Fibroblast of lung (primary cell): ENCODE measurements at regions not wholly inside any gene's neighbourhood (a gene's known extent, or its start where the extent isn't known, plus 50 kb on each side); places are given as distances from the start of the nearest gene placed in this dataset.

Experiments
- DNase-seq, 2 donors: peaks; one replicate each; pipeline versions ENCODE4 v3.0.0 to v3.0.0-alpha.2; 2010; ENCODE audit warnings: low read depth in 2 of 2
- H2AFZ ChIP-seq: 2 replicates; pipeline ENCODE4 v1.5.1; 2012; ENCODE audit warnings: low read length, control low read depth, inconsistent platforms
- H3K27ac ChIP-seq: 2 replicates; pipeline ENCODE4 v1.5.1; 2011; ENCODE audit warnings: low read length, control low read depth; ENCODE audit not compliant: insufficient read depth
- H3K27me3 ChIP-seq: 2 replicates; pipeline ENCODE4 v1.5.1; 2011; ENCODE audit warnings: mild to moderate bottlenecking, low read length; ENCODE audit not compliant: control insufficient read depth, insufficient read depth
- H3K36me3 ChIP-seq: 2 replicates; pipeline ENCODE4 v1.5.1; 2011; ENCODE audit warnings: low read length; ENCODE audit not compliant: control insufficient read depth, insufficient read depth
- H3K4me1 ChIP-seq: 2 replicates; pipeline ENCODE4 v1.5.1; 2011; ENCODE audit warnings: low read length; ENCODE audit not compliant: control insufficient read depth, insufficient read depth; ENCODE audit errors: extremely low read depth
- H3K4me2 ChIP-seq: 2 replicates; pipeline ENCODE4 v1.5.1; 2011; ENCODE audit warnings: low read length, control low read depth; ENCODE audit not compliant: insufficient read depth; ENCODE audit errors: extremely low read depth
- H3K4me3 ChIP-seq, 4 experiments: fragments of 200-600 bp in 1 of 4; sonication (generic) in 1 of 4; replicated peaks in 1 of 4; 2 replicates each; pipeline ENCODE4 v1.5.1; 2011 to 2016; ENCODE audit warnings: low read length in 4 of 4, low read depth in 3 of 4, mild to moderate bottlenecking in 3 of 4, control low read depth in 2 of 4, inconsistent platforms in 1 of 4, mixed read lengths in 1 of 4; ENCODE audit not compliant: insufficient read depth in 1 of 4; ENCODE audit errors: control extremely low read depth in 1 of 4
- H3K79me2 ChIP-seq: 2 replicates; pipeline ENCODE4 v1.5.1; 2012; ENCODE audit warnings: mild to moderate bottlenecking, low read length, inconsistent platforms; ENCODE audit not compliant: control insufficient read depth, insufficient read depth
- H3K9ac ChIP-seq: 2 replicates; pipeline ENCODE4 v1.5.1; 2011; ENCODE audit warnings: mild to moderate bottlenecking, low read length, control low read depth; ENCODE audit not compliant: insufficient read depth
- H3K9me3 ChIP-seq: 2 replicates; pipeline ENCODE4 v1.5.1; 2012; ENCODE audit warnings: low read depth, low read length; ENCODE audit not compliant: control insufficient read depth, insufficient read depth
- H4K20me1 ChIP-seq: 2 replicates; pipeline ENCODE4 v1.5.1; 2011; ENCODE audit warnings: low read length; ENCODE audit not compliant: control insufficient read depth, insufficient read depth; ENCODE audit errors: extremely low read depth
- CTCF ChIP-seq, 2 donors: IDR thresholded peaks in 1 of 2; conservative IDR thresholded peaks in 1 of 2; 1 replicate in 1 of 2; 2 replicates in 1 of 2; pipeline ENCODE4 v1.5.1; 2011 to 2012; ENCODE audit warnings: low read length in 2 of 2, control low read depth in 1 of 2, inconsistent platforms in 1 of 2, low read depth in 1 of 2, mild to moderate bottlenecking in 1 of 2
- EZH2 ChIP-seq: IDR thresholded peaks from 2 replicates; pipeline ENCODE4 v1.5.1; 2012; ENCODE audit warnings: low read length, control low read depth, mild to moderate bottlenecking; ENCODE audit errors: missing control alignments

DNA sequence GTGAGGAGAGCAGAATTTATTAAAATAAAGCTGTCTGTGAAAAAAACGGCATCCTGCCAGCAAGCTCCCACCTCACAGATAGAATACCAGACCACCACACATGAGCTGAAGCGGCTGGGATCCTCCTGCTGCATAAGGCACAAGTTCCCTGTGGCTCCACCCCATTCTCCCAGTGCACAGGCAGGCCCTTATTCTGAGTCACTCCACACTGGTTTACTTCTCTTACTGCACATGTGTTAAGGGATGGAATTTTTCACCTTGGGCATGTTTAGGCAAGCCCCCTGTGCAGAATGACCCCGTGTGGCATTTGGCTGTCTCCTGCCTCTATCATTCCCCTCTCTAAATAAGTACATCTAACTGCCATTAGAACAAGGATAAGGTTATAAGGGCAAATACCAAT, 115.0 kb upstream of the ELAVL2 start:
- H3K36me3 ChIP-seq, result no peaks in the 10 kb centered on the region
- no peak for DNase-seq
- no peaks in the 10 kb centered on the region for H3K79me2 ChIP-seq
- no peaks in the 10 kb centered on the region for H3K9me3 ChIP-seq
- no peak overlapping the region for H3K4me2 ChIP-seq
- TF ChIP-seq CTCF (conservative IDR thresholded peaks at IDR 0.05 in 1 of 2, IDR thresholded peaks at IDR 0.05 in 1 of 2; ENCODE audit: low read depth in 1 of 2, low read length in 2 of 2), result no peak
- no peak for TF ChIP-seq EZH2
- no peak overlapping the region for H3K4me3 ChIP-seq
- H3K27me3 ChIP-seq, result no peaks in the 10 kb centered on the region
- no peak overlapping the region for H2AFZ ChIP-seq
- H3K4me1 ChIP-seq, result no peaks in the 10 kb centered on the region
- no peak overlapping the region for H3K9ac ChIP-seq
- no peaks in the 10 kb centered on the region for H4K20me1 ChIP-seq
- H3K27ac ChIP-seq, result no peak overlapping the region

GRCh38 chr9:23938908-23939307, 112.9 kb upstream of the ELAVL2 start:
- no peak overlapping the region for H3K27ac ChIP-seq
- no peak overlapping the region for H3K4me2 ChIP-seq
- H2AFZ ChIP-seq, result no peak overlapping the region
- no peaks in the 10 kb centered on the region for H3K27me3 ChIP-seq
- no peaks in the 10 kb centered on the region for H3K36me3 ChIP-seq
- H4K20me1 ChIP-seq, result no peaks in the 10 kb centered on the region
- H3K4me3 ChIP-seq, result no peak overlapping the region
- TF ChIP-seq CTCF (conservative IDR thresholded peaks at IDR 0.05 in 1 of 2, IDR thresholded peaks at IDR 0.05 in 1 of 2; ENCODE audit: low read depth in 1 of 2, low read length in 2 of 2) (no peak), EZH2 (no peak)
- DNase-seq, result no peak
- H3K79me2 ChIP-seq, result no peaks in the 10 kb centered on the region
- H3K9me3 ChIP-seq, result no peaks in the 10 kb centered on the region
- H3K4me1 ChIP-seq, result no peaks in the 10 kb centered on the region
- no peak overlapping the region for H3K9ac ChIP-seq

GRCh38 chr9:23934291-23934906, 108.4 kb upstream of the ELAVL2 start:
- H3K9me3 ChIP-seq, result no peaks in the 10 kb centered on the region
- no peak overlapping the region for H3K4me3 ChIP-seq
- H3K9ac ChIP-seq, result no peak overlapping the region
- H3K4me2 ChIP-seq, result no peak overlapping the region
- no peaks in the 10 kb centered on the region for H3K36me3 ChIP-seq
- no peaks in the 10 kb centered on the region for H4K20me1 ChIP-seq
- no peak for DNase-seq
- TF ChIP-seq CTCF (conservative IDR thresholded peaks at IDR 0.05 in 1 of 2, IDR thresholded peaks at IDR 0.05 in 1 of 2; ENCODE audit: low read depth in 1 of 2, low read length in 2 of 2) (no peak), EZH2 (no peak)
- no peak overlapping the region for H3K27ac ChIP-seq
- no peak overlapping the region for H2AFZ ChIP-seq
- H3K79me2 ChIP-seq, result no peaks in the 10 kb centered on the region
- H3K4me1 ChIP-seq, result no peaks in the 10 kb centered on the region
- H3K27me3 ChIP-seq, result no peaks in the 10 kb centered on the region
